ENCODE measurements at regions not wholly inside any gene's neighbourhood (a gene's known extent, or its start where the extent isn't known, plus 50 kb on each side); places are given as distances from the start of the nearest gene placed in this dataset.

GRCh38 chr2:208545403-208546042 is 138.9 kb downstream of the PTH2R start:
- DNase-seq, result peak; percentile 63

- DNase-seq, result no peak
Observed at GRCh38 chr2:208546107-208546506, 139.5 kb downstream of the PTH2R start.

- no peak for DNase-seq
Observed at GRCh38 chr2:208546860-208547650, 140.5 kb downstream of the PTH2R start.

- no peak for DNase-seq
Observed at GRCh38 chr2:208548700-208549099, 142.1 kb downstream of the PTH2R start.

- DNase-seq, result no peak
Observed at GRCh38 chr2:208549546-208550158, 143.1 kb downstream of the PTH2R start.

- no peak for DNase-seq
Observed at GRCh38 chr2:208552943-208553342, 146.4 kb downstream of the PTH2R start.

GRCh38 chr2:208556983-208557484 is 150.4 kb downstream of the PTH2R start:
- peak; percentile 14 for DNase-seq

GRCh38 chr2:208565690-208566416 is 159.3 kb downstream of the PTH2R start:
- no peak for DNase-seq

- DNase-seq, result no peak
Observed at GRCh38 chr2:208568203-208568602, 161.6 kb downstream of the PTH2R start.

GRCh38 chr2:208570066-208570465 is 163.5 kb downstream of the PTH2R start:
- DNase-seq, result no peak

- DNase-seq, result no peak
Observed at GRCh38 chr2:208570851-208571763, 164.5 kb downstream of the PTH2R start.

- DNase-seq, result no peak
Observed at GRCh38 chr2:208571764-208572131, 165.2 kb downstream of the PTH2R start.

GRCh38 chr2:208573569-208573968 is 167.0 kb downstream of the PTH2R start:
- no peak for DNase-seq

GRCh38 chr2:208579678-208580077 is 173.1 kb downstream of the PTH2R start:
- DNase-seq, result peak; percentile 72

- DNase-seq, result no peak
Observed at GRCh38 chr2:208584378-208584985, 177.9 kb downstream of the PTH2R start.

GRCh38 chr2:208586516-208586915 is 179.9 kb downstream of the PTH2R start:
- no peak for DNase-seq

GRCh38 chr2:208594642-208595385 is 188.2 kb downstream of the PTH2R start:
- no peak for DNase-seq

- DNase-seq, result no peak
Observed at GRCh38 chr2:208595386-208596275, 189.0 kb downstream of the PTH2R start.

GRCh38 chr2:208607694-208608093 is 201.1 kb downstream of the PTH2R start:
- DNase-seq, result no peak
